ENCODE measurements at regions not wholly inside any gene's neighbourhood (a gene's known extent, or its start where the extent isn't known, plus 50 kb on each side); places are given as distances from the start of the nearest gene placed in this dataset.
"Not testable (repeated sequence)": the region's sequence is repeated elsewhere in the genome, so short reads cannot be mapped to it uniquely, and the experiment has no call there.

DNA sequence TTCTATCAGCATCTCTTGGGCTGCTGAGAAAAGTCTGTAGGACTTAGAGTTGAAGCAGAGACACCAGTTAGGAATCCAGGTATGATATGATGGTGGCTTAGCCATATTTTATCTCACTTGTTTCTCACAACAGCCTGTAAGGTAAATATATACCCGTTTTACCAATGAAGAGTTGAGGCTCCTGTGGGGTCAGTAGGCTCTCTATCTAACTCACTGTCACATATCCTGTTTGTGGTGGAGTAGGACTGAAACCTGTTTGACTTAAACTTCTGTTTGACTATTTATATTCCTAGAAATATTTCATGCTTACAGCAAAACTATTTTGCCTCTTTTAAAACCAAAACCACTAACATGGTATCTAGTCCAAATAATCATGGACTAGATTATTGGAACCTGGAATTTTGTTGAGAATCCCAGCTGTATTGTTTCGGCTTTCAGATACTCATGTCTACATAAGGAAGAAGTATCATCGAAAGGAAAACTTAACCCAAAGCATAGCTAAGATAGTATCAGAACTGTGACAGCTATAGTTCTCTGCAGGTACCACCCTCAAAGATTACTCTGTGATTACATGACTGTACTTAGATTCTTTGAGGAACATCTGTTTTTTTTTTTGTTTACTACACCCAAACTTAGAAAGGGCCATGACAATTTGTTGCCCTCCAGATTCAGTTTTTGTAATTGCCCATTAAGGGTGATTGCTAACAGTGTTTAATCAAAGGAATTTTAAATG, 216.1 kb upstream of the THUMPD2 start:
- no peak for DNase-seq

DNA sequence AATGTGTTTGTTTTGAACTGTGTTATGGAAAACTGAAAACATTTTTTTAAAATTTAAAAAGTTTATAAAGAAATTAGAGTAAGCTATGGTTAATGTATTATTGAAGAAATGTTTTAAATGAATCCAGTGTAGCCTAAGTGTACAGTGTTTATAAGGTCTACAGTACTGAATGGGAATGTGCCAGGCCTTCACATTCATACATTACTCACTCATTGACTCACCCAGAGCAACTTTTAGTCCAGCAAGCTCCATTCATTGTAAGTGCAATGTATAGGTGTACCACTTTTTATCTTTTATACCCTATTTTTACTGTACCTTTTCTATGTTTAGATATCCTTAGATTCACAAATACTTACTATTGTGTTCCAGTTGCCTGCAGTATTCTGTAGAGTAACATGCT, 215.1 kb upstream of the THUMPD2 start:
- DNase-seq, result no peak

DNA sequence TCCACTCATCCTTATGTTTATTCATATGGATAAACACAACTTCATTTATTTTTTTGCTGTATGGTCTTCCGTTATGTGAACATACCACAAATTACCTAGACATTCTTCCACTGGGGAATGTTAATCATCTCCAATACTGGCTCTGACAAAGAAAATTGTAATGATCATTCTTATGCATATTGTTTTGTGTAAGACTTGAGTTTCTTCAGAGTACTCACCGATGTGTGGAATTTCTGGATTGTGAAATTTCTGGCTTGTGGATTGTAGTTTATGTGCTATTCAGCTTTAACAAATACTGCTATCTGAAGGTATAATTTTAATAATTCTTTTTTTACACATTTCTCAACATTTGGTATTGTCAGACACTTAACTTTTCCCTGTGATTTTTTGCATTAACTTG, 212.2 kb upstream of the THUMPD2 start:
- DNase-seq, result no peak

DNA sequence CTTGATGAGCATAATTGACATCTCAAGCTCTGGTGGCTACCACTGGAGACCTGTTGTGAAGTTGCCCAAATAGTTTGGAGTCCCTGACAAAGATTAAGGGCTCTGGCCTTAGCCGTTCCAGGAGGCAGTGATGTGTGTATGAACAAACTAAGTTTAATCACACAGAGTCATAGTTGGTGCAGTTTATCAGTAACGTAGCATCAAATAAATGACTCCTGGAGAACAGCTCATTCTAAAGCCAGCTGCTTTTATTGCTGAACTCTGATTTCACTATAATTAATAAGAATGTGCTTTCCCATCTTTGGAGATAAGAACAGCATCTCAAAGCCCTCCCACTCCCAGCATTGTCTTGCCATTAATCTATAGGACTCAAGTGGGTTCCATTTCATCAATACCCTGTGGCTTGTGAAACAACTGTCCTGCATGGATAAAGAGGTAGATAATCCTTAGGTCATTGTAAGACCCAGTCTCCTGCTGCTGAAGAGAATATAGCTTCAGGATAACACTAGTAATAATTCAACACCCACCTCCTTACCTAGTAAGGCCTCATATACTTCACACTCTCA, 211.4 kb upstream of the THUMPD2 start:
- no peak for DNase-seq

DNA sequence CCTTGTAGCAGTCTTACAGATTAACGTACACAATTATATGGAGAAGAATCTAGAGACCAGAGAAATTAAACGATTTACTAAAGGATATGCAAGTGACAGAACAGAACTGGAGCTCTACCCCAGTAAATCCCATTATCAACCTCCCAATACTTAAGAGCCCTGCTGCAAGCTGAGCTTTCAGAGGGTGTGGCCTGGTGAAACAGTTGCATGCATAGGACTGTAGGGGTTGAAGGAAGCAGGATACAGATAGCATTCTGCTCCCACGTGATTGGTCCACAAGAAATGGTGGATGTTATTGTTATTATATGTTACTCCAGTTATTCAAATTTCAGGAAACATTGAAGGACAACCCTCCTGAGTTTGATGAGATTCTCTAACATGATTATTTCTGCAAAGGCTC, 210.8 kb upstream of the THUMPD2 start:
- no peak for DNase-seq

DNA sequence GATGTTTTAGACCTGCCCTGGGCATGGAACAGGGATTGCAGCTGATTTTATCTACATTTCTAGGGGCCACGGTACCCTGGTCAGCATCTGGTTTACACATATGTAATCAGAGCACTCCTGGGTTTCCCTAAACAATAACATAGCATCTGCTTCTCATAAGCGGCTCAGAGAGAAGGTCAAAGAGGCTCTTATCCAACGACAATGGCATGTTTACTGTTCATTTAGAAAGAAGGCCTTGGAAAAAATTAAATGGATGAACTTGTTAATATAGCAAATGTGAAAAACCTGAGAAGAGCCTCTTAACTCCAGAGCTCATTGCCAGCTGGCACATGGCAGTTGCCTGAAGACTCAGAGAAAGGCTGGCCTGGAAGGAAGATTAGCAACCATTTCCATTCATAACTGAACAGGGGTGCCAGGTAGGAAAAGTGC, 202.8 kb upstream of the THUMPD2 start:
- no peak for DNase-seq

DNA sequence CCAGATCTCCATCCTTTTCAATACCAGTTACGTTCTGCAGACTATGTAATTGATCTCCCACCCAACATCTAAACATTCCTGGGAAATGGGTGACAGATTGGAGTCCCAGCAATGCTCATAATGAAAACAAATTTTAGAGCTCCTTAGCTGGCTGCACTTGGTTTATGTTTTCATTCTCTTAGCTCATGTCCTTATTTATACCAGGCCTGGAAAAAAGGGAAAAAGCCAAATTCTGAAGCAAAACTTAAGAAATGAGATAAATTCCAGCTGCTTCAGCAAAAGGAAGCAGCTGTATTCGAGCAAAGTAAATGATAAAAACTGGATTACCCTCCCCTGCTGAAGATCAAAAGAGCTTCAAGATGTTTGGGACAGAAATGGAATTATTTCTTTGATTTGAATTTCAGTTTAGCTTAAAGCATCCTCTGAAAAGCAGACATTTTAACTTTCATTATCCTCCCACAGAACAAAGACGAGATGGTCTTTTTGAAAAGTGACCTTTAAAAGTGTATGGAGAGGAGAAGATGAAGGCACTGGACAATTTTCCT, 196.5 kb upstream of the THUMPD2 start:
- no peak for DNase-seq

DNA sequence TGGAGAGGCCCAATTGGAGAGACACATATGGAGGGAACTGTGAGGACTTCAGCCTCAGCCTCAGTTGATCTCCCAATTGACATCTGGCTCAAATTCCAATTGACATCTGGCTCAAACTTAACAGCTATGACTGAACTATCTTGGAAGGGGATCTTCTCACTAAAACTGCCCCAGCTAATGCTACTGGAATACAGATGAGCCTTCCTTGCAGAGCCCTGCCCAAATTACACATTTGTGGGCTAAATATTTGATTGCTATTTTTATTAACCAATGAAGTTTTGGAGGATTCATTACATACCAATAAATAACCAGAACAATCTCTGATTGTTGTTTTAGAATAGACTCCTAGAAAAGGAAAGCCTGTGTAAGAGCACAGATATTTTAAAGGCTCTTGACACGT, 189.0 kb upstream of the THUMPD2 start:
- no peak for DNase-seq

DNA sequence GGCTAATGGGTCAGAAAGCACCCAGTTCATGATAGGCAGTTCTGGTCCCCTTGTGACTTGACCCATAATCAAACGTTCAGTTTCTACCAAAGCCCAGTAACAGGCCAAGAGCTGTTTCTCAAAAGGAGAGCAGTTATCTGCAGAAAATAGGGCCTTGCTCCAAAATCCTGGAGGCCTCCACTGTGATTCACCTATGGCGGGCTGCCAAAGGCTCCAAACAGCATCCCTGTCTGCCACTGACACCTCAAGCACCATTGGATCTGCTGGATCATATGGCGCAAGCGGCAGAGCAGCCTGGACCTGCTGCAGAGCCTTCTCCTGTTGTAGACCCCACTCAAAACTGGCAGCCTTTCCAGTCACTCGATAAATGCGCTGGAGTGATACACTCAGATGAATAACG, 181.6 kb upstream of the THUMPD2 start:
- DNase-seq, result not testable (repeated sequence)

DNA sequence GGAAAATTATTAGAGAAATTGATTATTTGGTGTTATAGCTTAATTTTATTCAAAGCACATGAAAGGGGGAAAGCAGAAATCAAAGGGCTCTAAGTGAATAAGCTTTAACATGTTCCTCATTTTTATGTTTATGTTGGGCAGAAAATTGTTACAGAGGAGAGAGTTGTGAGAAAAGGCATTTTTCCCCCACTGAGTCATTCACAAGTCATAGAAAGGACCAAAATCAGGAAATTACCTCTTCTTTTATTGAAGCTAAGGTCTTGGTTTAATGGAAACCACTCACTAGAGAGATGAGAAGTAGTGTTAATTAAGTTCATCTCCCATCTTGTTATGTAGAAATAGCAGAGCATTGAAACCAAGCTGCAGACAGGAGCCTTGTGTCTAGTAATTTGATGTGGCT, 175.3 kb upstream of the THUMPD2 start:
- no peak for DNase-seq

DNA sequence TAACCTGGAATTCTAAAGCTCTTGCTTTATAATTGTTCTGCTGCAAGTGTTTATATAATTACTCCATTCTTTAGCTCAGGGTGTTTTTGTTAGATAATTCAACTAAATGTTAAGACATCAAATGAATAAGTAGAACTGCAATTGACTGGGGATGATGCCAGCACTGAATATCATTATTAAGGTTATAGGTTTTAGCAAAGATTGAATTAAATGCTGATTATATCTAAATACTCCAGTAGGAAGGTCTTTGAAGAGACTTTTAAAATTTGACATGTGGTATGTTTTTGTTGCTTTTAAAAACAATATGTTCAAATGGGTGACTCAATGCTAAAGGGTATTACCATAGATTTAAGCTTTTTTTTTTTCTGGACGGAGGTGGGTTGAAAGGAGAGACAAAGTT, 170.1 kb upstream of the THUMPD2 start:
- no peak for DNase-seq

DNA sequence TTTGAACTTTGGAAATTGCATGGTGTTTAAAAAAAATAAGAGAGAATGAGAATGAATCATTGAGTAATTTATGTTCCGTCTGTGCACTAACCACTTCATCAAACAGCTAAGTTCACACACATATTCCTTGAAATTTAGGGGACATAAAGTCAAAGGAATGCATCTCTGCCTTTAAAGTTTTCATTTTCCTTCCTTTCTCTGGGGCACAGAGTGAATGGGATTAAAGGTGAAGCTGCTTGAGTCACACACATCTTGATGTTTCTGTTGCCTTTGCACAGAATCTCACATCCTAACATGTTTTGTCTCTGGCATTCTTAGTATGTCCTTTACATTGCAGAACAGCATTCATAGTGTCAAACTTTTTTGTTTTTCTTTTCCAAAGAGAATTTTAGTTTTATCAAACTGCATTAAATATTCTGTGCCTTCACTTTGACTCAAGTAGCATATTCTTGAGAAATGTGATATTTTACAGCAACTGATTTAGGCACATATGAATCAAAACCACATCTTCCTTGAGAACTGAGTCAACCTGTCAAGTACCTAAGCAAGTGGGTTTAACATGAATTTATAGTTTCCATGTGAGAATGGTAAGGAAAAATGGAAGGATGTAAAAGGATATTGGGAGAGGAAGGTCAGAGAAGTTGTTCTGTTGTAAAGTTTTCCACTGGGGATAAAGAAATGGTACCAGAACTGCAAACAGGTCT, 169.1 kb upstream of the THUMPD2 start:
- DNase-seq, result no peak

DNA sequence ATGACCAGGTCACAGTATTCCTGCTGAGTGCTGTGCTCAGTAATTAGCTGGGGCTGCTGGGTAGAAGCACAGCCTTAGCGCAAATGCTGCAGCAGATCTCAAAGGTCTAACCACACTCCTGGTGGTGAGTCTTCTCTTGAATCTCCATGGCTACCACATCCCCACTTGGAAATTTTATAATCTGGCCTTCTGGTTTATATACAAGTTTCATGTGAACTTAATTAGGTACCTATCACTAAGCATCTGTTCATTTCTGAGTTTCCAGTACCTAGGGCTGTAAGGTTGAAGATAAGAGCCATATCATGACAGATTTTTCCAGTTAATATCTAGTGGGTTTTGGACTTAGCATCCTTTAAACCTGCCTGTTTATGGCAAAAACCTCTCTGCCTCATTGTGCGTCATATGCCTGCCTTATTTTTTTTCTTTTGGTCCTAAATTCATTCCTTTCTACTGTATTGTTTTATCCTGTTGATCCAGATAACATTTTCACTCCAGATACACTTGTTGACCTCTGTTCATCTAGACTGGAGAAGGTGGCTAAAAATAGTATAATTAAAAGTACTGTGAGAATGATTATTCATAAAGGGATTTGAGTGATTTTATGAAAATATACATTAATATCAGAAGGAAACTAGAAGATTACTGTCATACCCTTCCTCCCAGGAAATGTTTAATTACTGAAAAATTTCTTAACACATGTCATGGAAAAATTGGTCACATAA, 168.4 kb upstream of the THUMPD2 start:
- no peak for DNase-seq

DNA sequence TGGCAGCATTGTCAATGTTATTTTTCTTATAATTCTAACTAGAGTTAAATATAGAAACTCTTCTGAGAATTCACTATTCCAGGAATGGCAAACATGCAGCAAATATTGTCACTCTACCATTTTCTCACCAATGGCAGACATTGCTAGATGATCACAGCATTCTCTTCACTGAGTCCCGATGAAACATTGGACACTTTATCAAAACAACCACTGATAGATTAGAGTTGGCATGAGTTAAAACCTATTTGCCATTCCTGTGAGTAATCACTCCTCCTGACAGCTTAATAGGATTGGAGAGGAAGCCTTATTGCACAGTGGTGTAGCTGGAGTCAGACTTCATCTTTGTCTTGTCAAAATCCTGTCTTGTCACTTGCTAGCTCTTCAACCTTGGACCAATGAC, 163.9 kb upstream of the THUMPD2 start:
- no peak for DNase-seq

DNA sequence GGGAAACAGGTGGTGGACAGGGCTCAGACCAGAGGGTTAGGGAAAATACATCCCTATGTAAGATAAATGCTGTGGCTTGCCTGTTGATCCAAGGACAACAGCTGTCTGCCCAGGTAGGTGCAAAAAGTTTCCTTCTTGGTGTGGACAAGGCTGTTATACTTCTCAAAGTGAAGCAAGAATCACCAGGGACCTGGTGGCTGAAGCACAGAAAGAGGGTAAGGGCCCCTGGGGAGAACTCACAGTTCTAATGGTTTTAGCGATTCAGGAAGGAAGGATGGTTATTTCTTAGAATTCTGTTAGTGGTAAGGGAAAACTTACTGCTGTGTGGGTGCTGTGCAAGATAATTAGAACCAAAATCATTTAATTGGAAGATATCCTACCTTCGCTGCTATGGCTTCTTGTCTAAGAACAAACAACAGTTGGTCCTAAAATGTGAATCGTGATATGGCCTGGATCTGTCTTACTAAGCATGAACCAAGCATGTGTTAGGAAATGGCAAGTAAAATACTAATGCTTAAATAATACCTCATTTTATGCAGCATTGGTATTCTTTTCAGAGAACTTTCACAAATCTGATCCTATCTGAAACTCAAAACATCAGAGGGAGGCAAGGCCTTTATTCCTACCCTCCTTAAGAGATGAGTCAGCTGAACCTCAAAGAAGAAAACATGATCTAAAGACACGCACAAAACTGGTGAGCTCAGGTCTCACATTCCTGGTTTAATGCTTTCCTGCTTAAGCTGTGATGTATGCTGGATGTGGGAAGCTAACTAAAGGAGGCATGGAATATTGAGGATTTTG, 159.2 kb upstream of the THUMPD2 start:
- no peak for DNase-seq

DNA sequence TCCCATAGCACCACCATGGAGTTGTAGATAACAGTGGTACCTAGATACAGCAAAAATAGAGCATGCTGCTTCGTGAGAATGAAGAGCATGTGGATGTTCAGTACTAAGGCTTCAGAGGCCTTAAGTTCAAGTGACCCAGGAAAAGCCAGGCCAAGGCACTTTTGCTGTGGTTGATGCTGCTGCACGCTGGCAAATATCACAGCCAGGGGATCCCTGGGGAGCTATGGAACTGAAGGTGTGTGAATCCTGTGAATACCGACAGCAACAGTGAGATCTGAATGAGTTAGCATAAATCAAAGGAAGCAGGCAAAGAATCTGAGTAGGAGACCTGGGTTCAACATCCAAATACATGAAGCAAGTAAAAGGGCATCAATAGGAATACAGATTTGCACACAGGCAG, 158.6 kb upstream of the THUMPD2 start:
- DNase-seq, result no peak

DNA sequence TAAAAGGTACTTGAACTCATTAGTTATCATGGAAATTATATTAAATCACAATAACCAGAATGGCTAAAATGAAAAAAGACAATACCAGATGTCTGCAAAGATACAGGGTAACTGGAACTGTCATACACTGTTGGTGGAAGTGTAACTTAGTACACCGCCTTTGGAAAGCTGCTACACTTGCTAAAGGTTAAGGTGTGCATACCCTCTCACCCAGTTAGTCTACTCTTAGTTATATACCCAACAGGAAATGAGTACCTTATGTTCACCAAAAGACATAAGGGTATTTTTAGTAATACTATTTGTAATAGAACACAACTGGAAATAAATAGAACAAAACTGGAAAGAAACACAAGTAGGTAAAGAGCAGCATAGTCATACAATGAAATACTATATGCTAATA, 155.8 kb upstream of the THUMPD2 start:
- no peak for DNase-seq

DNA sequence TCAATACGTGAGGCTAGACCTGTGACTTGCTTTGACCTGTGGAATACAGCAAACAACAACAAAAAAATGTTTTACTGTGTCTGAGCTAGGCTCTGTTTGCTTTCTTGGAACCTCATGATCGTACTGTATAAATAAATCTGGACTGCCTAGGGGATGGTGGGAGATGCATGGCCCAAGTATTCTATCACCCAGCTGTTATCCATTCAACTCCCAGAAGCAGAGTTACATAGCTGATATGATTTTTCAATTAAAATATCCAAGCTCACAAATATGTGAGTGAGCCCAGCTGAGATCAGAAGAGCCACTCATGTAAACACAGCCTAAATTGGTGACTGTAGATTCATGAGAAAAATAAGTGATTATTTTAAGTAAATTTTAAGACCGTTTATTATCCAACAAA, 154.1 kb upstream of the THUMPD2 start:
- no peak for DNase-seq

DNA sequence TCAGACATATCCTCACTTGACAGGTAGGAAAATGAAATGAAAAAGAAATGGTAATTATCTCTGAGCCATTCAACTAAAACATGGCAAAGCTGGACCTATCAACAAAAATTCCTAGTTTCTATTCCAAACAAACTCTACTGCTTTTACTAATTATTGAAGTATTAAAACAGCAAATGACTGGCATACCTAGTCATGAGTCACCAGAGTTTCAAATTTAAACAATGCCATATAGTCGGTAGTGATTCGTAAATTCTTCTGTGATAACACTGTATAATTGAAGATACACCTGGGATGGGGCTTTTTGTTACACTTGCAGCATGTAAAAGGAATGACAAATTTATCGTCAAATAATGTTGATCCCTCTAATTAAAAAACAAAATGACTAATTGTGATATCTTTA, 153.1 kb upstream of the THUMPD2 start:
- no peak for DNase-seq

DNA sequence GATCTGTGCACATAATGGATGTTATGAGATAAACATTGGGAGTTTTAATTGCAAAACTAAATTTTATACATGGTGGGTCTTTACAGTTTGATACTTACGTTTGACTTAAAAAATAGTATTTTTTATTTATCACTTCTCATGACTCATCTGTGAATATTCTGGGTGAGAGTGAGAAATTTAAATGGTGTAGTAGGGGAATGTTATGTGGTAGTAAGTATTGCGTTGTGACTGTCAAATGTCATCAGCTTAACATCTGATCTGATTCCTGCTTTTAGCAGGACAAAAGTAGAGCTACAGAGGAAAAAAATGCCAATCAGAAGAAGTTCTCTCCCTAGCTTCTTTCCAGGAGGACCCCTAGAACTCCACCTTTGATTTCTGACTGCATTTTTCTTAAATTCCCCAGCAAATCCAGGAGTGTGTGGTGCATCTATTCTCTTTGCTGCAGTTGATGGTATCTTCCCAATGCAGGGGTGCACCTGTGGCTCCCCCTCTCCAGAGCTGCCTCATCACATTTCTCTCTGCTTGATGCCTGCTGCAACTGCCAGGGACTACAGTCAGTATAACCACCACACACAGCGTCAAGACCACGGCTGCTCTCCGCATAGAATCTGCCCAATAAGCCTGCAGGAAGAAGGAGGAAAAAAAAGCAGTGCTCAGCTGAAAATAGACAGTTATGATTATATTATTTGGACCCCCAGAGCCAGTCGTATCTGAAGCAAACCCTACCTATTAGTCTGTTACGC, 151.3 kb upstream of the THUMPD2 start:
- DNase-seq, result no peak

DNA sequence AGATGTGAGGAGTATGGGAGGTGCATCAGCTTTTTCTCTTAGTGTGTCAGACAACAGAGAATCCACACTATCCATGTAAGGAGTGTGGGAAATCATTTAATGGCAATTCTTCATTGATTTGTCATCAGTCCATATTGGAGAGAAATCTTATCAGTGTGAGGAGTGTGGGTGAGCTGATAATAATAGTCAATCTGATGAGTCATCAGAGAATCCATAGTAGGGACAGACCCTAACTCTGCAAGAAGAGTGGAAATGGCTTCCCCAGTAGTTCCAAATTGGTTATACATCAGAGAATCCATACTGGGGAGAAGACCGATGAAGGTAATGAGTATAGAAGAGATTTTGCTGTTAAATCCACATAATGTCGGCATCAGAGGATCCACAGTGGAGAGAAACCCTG, 150.5 kb upstream of the THUMPD2 start:
- DNase-seq, result no peak

DNA sequence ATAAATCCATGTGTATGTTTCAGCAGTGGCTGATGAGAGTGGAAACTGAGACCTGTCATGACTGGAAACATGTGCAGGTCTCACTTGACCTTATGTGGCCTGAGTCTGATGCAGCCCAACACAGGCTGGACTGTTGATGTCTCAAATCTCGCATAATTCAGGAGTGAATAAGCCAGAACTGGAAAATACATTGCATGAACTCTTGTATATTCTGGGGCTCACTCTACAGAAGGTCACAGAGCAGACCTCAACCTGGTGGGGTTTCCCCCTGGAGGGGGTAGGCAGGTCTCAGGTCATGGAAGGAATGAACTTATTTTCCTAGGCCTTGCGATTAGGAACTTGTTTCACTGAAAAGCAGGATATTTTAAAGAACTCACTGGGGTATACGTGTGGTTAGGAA, 146.3 kb upstream of the THUMPD2 start:
- no peak for DNase-seq

All from NK-92 treated with Interleukin-12 subunit alpha and Interleukin-12 subunit beta, amount 100 ng/mL, for 24 hours (cell line).